ENCODE measurements at regions not wholly inside any gene's neighbourhood (a gene's known extent, or its start where the extent isn't known, plus 50 kb on each side); places are given as distances from the start of the nearest gene placed in this dataset.
"Not testable (repeated sequence)": the region's sequence is repeated elsewhere in the genome, so short reads cannot be mapped to it uniquely, and the experiment has no call there.

DNA sequence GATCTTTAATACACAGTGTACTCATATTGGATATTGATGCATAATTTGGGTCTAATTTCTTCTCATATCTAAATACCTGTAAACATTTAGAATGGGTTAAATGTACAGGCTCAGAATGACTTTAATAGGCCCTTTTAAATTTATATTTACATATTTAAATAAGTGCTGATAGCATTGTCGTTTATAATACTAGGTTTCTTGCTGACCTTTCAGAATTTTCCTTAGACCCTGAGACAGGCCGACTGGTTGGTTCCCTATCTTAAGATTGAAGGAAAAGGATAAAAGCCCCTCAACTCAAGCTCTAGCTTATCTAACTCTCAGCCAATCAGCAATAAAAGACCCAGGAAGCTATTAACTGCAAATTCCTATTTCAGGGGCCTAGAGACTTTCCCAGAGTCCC, 67.8 kb upstream of the HNMT start:
- ChIA-PET CTCF (interaction anchor here (1.1 kb wide), 1 partner anchor 15 kb away, joined by 4 read pairs; no protein-coding TSS in a partner anchor), POLR2A (no interaction called here)
- TF ChIP-seq, protein P1, sequence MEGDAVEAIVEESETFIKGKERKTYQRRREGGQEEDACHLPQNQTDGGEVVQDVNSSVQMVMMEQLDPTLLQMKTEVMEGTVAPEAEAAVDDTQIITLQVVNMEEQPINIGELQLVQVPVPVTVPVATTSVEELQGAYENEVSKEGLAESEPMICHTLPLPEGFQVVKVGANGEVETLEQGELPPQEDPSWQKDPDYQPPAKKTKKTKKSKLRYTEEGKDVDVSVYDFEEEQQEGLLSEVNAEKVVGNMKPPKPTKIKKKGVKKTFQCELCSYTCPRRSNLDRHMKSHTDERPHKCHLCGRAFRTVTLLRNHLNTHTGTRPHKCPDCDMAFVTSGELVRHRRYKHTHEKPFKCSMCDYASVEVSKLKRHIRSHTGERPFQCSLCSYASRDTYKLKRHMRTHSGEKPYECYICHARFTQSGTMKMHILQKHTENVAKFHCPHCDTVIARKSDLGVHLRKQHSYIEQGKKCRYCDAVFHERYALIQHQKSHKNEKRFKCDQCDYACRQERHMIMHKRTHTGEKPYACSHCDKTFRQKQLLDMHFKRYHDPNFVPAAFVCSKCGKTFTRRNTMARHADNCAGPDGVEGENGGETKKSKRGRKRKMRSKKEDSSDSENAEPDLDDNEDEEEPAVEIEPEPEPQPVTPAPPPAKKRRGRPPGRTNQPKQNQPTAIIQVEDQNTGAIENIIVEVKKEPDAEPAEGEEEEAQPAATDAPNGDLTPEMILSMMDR (IDR thresholded peaks at IDR 0.05; ENCODE audit: control extremely low read depth, extremely low read depth, low read depth, missing control alignments) = no peak
- DNase-seq (ENCODE audit: extremely low spot score) = no peak

GRCh38 chr2:137897082-137897481, 67.2 kb upstream of the HNMT start:
- POLR2A ChIA-PET = no interaction called here
- TF ChIP-seq, protein P1 (IDR thresholded peaks at IDR 0.05; ENCODE audit: control extremely low read depth, extremely low read depth, low read depth, missing control alignments) = no peak

GRCh38 chr2:137900421-137901141, 63.7 kb upstream of the HNMT start:
- ChIA-PET POLR2A (no interaction called here), CTCF (interaction anchor here (1.0 kb wide), 2 partner anchors 9 to 926 kb away, joined by 3 read pairs; no protein-coding TSS in a partner anchor)
- TF ChIP-seq, protein P1 (IDR thresholded peaks at IDR 0.05; ENCODE audit: control extremely low read depth, extremely low read depth, low read depth, missing control alignments) = no peak
- DNase-seq (ENCODE audit: extremely low spot score) = no peak

More at GRCh38 chr2:137897082-137897481, 67.2 kb upstream of the HNMT start:
- no peak for DNase-seq (ENCODE audit: extremely low spot score)
- CTCF ChIA-PET = interaction anchor here (1.1 kb wide), 1 partner anchor 15 kb away, joined by 4 read pairs; no protein-coding TSS in a partner anchor

GRCh38 chr2:137910641-137911040, 53.6 kb upstream of the HNMT start:
- no peak for DNase-seq (ENCODE audit: extremely low spot score)
- CTCF ChIA-PET = interaction anchor here (1.0 to 7.1 kb wide), 6 partner anchors 14 to 917 kb away, joined by 3 to 65 read pairs (median 16); no protein-coding TSS in a partner anchor
- TF ChIP-seq, protein P1 (IDR thresholded peaks at IDR 0.05; ENCODE audit: control extremely low read depth, extremely low read depth, low read depth, missing control alignments) = peak; percentile 36
- POLR2A ChIA-PET = interaction anchor here (0.6 to 0.7 kb wide), 2 partner anchors 303 to 831 kb away, joined by 3 to 8 read pairs; no protein-coding TSS in a partner anchor

DNA sequence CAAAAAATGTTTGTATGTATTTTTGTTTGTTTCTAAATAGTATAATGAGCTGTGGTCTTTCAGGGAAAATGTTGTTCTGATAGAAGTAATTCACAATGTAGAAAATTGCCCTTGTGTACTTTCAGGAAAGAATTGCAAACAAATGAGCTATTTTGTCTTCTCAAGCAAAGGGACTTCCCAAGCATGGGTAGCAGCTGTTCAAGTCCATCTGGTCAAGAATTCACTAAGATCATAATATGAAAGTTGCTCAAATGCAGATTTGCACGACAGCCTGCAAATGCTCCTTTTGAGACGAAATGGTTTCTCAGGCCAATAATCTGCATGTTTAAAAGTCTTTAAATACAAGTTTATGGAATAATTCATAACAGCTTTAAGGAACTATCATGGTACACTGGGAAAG, 51.9 kb upstream of the HNMT start:
- DNase-seq (ENCODE audit: extremely low spot score) = no peak
- TF ChIP-seq, protein P1 (IDR thresholded peaks at IDR 0.05; ENCODE audit: control extremely low read depth, extremely low read depth, low read depth, missing control alignments) = no peak
- ChIA-PET CTCF (interaction anchor here (1.0 to 7.1 kb wide), 11 partner anchors 12 to 1120 kb away, joined by 3 to 65 read pairs (median 4); no protein-coding TSS in a partner anchor), POLR2A (no interaction called here)

DNA sequence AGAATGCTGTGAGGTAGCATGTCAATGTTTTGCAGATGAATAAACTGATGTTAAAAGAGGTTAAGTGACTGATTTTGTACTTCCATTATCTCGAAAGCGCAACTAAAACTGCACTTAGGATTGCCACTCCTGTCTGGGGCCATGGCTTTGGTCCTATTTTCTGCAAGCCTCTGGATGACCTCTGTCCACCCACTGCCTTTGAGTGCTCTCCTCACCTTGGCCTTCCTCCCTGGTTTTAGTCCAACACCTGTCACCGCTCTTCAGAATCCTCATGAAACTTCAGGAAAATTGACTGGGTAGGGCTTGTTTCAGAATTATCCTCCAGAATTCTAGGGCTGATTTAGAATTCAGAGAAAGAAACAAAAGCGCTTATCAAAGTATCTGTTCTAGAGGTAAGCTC, 51.1 kb upstream of the HNMT start:
- TF ChIP-seq, protein P1 (IDR thresholded peaks at IDR 0.05; ENCODE audit: control extremely low read depth, extremely low read depth, low read depth, missing control alignments) = no peak
- DNase-seq (ENCODE audit: extremely low spot score) = no peak
- ChIA-PET CTCF (interaction anchor here (1.2 to 7.1 kb wide), 7 partner anchors 11 to 914 kb away, joined by 3 to 65 read pairs (median 11); no protein-coding TSS in a partner anchor), POLR2A (no interaction called here)

DNA sequence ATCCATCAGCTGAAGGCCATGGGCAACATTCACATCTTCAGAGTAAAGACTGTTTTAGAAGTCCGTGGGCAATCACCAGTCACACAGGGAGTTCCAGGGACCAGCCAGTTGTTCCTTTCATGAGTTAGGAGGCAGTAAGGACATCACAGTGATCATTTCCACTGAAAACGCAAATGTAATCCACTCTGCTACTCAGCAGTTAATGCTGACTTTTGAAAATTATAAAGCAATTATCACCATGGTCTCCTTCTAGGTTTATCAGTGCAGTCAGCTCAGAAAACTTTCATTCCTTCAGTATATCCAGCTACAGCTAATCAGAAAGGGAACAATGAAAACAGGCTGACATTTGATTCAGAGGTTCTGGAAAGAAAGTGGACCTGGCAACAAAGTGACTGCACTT, 50.6 kb upstream of the HNMT start:
- POLR2A ChIA-PET; DNase-seq (ENCODE audit: extremely low spot score): not testable (repeated sequence)
- CTCF ChIA-PET = interaction anchor here (3.4 to 7.1 kb wide), 3 partner anchors 11 to 914 kb away, joined by 11 to 65 read pairs (median 21); no protein-coding TSS in a partner anchor
